ENCODE measurements at regions not wholly inside any gene's neighbourhood (a gene's known extent, or its start where the extent isn't known, plus 50 kb on each side); places are given as distances from the start of the nearest gene placed in this dataset.

DNA sequence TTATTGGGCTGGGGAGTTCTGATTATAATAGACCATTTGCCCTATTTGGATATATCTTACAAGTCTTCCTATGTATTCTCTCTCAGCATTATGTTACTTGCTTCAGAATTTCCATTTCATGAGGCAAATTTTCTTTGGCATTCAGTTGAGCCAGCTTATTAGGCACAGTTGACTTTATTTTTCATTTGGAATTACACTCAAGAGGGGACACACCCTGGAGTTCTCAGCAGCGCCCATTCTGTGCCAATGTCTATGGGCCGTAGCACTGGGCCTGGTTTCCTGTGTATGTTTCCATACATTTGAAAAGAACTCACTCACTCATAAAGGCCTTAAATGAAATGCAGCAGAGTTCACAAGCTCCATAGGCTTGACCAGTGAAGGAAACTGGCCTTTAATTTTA, 138.5 kb downstream of the KLF12 start:
- no peak for TF ChIP-seq CTCF (IDR thresholded peaks at IDR 0.05; ENCODE audit: low read depth, low read length)
- H3K9me3 ChIP-seq (ENCODE audit: low read depth) = no peaks in the 10 kb centered on the region
- H3K4me3 ChIP-seq = no peak overlapping the region
- no peak for DNase-seq (ENCODE audit: low read depth in 1 of 2, low spot score in 1 of 2)
- H3K36me3 ChIP-seq = no peaks in the 10 kb centered on the region
- no peaks in the 10 kb centered on the region for H3K27me3 ChIP-seq
- peaks cover 17% of the 10 kb centered on the region for H3K4me1 ChIP-seq (ENCODE audit: low read depth)
- H3K27ac ChIP-seq = no peak overlapping the region

DNA sequence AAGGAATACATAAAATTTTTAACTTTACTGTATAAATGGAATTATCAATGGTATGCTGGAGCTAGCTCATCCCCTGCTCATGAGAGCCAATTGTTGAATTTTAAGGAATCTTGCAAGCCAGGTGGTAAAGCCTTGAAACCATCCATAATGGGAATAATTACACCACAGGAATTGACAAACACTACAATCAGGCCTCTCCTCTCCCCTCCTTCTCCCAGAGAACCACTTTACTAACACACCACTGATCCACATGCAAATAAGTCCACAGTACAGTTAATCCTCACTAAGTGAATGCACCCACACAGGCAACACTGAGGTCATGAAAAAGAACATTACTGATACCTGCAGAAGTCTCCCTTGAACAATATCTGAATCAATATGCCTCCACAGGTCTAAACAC, 140.5 kb downstream of the KLF12 start:
- H3K9me3 ChIP-seq (ENCODE audit: low read depth) = no peaks in the 10 kb centered on the region
- no peaks in the 10 kb centered on the region for H3K27me3 ChIP-seq
- H3K4me3 ChIP-seq = no peak overlapping the region
- H3K36me3 ChIP-seq = no peaks in the 10 kb centered on the region
- no peak overlapping the region for H3K27ac ChIP-seq
- no peak for TF ChIP-seq CTCF (IDR thresholded peaks at IDR 0.05; ENCODE audit: low read depth, low read length)
- no peak for DNase-seq (ENCODE audit: low read depth in 1 of 2, low spot score in 1 of 2)
- peaks cover 24% of the 10 kb centered on the region for H3K4me1 ChIP-seq (ENCODE audit: low read depth)

DNA sequence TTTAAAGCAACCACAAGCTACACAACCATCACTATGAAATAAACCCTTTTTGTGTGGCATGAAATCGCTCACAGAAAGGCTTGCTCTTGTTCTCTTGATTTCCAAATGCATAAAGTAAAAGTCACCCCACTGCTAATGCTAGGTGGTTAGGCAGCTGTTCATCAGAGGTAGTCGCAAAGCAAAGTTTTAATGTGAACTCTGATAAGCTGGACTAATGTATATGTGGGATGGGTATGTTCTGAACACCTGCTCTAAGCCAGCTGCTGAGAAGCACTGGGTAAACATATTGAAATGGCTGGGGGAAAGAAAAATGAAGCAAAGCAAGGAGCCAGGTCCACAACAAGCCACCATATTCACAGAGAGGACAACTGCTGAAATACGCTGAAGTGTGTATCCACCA, 142.3 kb downstream of the KLF12 start:
- TF ChIP-seq CTCF (IDR thresholded peaks at IDR 0.05; ENCODE audit: low read depth, low read length) = no peak
- no peak for DNase-seq (ENCODE audit: low read depth in 1 of 2, low spot score in 1 of 2)
- Histone ChIP-seq H3K27ac (no peak overlapping the region), H3K36me3 (no peaks in the 10 kb centered on the region), H3K4me3 (no peak overlapping the region), H3K27me3 (no peaks in the 10 kb centered on the region), H3K9me3 (ENCODE audit: low read depth) (no peaks in the 10 kb centered on the region), H3K4me1 (ENCODE audit: low read depth) (peaks cover 15% of the 10 kb centered on the region)

GRCh38 chr13:73991384-73991783, 142.8 kb downstream of the KLF12 start:
- Histone ChIP-seq H3K27me3 (no peaks in the 10 kb centered on the region), H3K36me3 (no peaks in the 10 kb centered on the region), H3K4me3 (no peak overlapping the region), H3K4me1 (ENCODE audit: low read depth) (peaks cover 17% of the 10 kb centered on the region), H3K27ac (no peak overlapping the region), H3K9me3 (ENCODE audit: low read depth) (no peaks in the 10 kb centered on the region)
- no peak for DNase-seq (ENCODE audit: low read depth in 1 of 2, low spot score in 1 of 2)
- TF ChIP-seq CTCF (IDR thresholded peaks at IDR 0.05; ENCODE audit: low read depth, low read length) = no peak

GRCh38 chr13:73989244-73989843, 144.9 kb downstream of the KLF12 start:
- Histone ChIP-seq H3K27ac (peak overlapping the region; percentile 48), H3K4me1 (ENCODE audit: low read depth) (peaks cover 34% of the 10 kb centered on the region), H3K4me3 (no peak overlapping the region), H3K36me3 (no peaks in the 10 kb centered on the region), H3K27me3 (no peaks in the 10 kb centered on the region), H3K9me3 (ENCODE audit: low read depth) (no peaks in the 10 kb centered on the region)
- TF ChIP-seq CTCF (IDR thresholded peaks at IDR 0.05; ENCODE audit: low read depth, low read length) = no peak
- no peak for DNase-seq (ENCODE audit: low read depth in 1 of 2, low spot score in 1 of 2)

DNA sequence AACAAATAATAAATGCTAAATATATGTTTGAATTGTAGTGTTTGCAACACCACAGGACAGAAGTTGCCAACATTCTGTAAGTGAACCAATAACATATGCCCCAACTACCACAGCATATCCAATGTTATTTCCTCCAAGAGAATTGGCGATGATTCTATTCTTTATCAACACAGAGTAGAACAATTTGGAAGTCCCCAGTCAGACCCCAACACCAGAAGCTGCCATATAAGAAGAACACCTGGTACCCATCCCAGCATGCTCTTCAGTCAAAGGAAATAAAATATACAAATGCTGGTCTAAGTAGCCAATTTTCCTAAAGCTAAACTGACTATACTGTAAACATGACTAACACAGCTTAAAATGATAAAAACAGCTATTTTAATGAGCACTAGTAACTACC, 145.7 kb downstream of the KLF12 start:
- H3K27me3 ChIP-seq = no peaks in the 10 kb centered on the region
- TF ChIP-seq CTCF (IDR thresholded peaks at IDR 0.05; ENCODE audit: low read depth, low read length) = no peak
- H3K4me3 ChIP-seq = no peak overlapping the region
- peaks cover 34% of the 10 kb centered on the region for H3K4me1 ChIP-seq (ENCODE audit: low read depth)
- H3K9me3 ChIP-seq (ENCODE audit: low read depth) = no peaks in the 10 kb centered on the region
- H3K27ac ChIP-seq = peak overlapping the region; percentile 45
- H3K36me3 ChIP-seq = no peaks in the 10 kb centered on the region
- no peak for DNase-seq (ENCODE audit: low read depth in 1 of 2, low spot score in 1 of 2)

All from cardiac muscle cell (in vitro differentiated cells and primary cell).